Stimulated activated CD4-positive, alpha-beta T cell treated with anti-CD3 and anti-CD28 coated beads, Interleukin-4, amount 100 ng/mL, for 1 hour (primary cell): ENCODE measurements at regions not wholly inside any gene's neighbourhood (a gene's known extent, or its start where the extent isn't known, plus 50 kb on each side); places are given as distances from the start of the nearest gene placed in this dataset.
"Not testable (repeated sequence)": the region's sequence is repeated elsewhere in the genome, so short reads cannot be mapped to it uniquely, and the experiment has no call there.

Experiments
- DNase-seq: peaks from one replicate; pipeline ENCODE4 v3.0.0-alpha.2; 2020

DNA sequence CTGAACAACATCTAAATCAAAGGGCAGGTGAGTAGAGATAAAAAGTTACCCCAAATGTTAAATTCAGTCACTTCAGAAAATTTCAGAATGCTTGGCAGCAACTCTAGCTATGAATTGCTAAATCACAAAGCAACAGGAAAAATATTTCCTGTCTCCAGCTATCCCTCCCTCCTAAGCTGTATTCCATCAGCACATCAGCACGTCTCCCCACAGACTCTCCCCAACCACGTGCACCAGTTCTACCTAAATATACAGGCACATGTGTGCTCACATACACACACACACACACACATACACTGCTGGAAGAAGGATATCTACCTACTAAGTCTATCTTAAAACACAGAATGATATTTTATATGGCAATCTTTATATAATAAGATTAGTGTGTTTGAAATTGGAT is 177.1 kb upstream of the ARHGEF26 start:
- no peak for DNase-seq

DNA sequence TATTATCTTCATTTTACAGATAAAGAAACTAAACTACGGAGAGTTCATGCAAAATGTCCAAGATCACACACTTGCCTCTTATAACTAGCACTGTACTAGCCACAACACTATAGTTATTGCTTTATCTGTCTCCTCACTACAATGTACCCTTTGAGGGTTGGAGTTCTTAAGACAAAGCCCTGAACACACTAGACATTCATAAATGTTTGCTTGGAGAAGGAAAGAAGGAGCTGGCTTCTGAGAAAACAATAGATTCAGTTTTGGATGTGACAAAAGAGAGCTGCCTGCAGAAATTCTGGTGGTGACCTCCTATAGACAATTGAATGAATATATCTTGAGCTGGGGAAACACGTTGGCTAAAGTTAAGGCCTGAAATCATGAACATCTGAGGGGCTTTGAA is 169.9 kb upstream of the ARHGEF26 start:
- no peak for DNase-seq

GRCh38 chr3:153952091-153952490 is 169.1 kb upstream of the ARHGEF26 start:
- DNase-seq, result no peak

GRCh38 chr3:153956613-153957012 is 164.6 kb upstream of the ARHGEF26 start:
- no peak for DNase-seq

- DNase-seq, result no peak
Observed at GRCh38 chr3:153957421-153957820, 163.8 kb upstream of the ARHGEF26 start.

GRCh38 chr3:153958635-153959595 is 162.3 kb upstream of the ARHGEF26 start:
- DNase-seq, result no peak

GRCh38 chr3:153960458-153961074 is 160.6 kb upstream of the ARHGEF26 start:
- no peak for DNase-seq

GRCh38 chr3:153961494-153961893 is 159.7 kb upstream of the ARHGEF26 start:
- no peak for DNase-seq

GRCh38 chr3:153963012-153963411 is 158.2 kb upstream of the ARHGEF26 start:
- DNase-seq, result no peak

DNA sequence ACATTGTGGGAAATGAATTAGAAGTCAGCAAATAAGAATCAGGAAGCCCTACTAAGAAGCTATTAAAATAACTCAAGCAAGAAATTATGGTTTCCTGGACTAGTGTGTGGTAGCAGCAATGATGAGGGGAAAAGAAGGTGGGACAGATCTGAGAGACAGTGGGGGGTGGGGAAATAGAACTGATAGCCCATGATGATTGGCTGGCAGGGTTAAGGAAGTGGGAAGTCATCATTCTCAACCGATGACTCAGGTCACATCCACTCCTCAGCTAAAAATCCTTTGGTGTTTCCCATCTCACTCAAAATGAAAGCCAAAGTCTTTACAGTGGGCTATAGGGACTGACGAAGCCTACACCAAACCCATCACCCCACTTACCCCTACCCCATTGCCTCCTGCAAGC is 153.9 kb upstream of the ARHGEF26 start:
- no peak for DNase-seq

DNA sequence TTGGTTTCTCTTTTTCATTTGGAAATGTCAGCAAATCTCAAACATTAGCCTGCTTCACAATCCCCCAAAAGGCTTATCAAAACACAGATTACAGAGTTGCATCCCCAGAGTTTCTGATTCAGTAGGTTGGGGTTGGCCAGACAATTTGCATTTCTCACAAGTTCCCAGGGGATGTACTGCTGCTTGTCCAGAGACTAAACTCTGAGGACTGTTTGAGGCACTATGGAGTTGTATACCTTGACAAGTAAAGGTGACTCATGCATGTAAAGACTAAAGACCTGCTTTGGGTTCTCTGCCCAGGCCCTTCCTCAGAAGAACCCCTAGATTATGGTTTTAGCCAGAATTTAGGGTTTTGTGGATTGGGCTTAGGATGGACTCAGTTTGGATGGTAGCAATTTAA is 151.1 kb upstream of the ARHGEF26 start:
- DNase-seq, result no peak

GRCh38 chr3:153970741-153971347 is 150.3 kb upstream of the ARHGEF26 start:
- DNase-seq, result no peak

DNA sequence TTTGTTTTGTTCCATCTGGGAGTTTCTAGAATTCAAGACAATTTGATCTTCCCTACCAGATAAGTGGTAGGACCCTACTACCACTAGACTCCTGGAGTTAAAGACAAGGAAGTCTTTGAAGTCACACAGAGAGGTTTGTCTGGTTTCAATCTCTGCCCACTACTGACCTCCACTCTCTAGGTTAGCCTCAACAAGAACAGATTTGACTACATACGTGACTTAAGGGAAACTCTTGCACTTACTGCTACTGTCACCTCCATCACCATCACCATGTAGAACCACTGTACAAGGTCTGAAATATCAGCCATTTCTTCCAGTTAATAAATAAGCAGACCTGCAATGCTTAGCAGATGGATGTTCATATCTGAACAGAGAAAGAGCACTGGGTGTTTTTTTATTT is 148.3 kb upstream of the ARHGEF26 start:
- DNase-seq, result no peak

- DNase-seq, result no peak
Observed at GRCh38 chr3:153973722-153974265, 147.4 kb upstream of the ARHGEF26 start.

DNA sequence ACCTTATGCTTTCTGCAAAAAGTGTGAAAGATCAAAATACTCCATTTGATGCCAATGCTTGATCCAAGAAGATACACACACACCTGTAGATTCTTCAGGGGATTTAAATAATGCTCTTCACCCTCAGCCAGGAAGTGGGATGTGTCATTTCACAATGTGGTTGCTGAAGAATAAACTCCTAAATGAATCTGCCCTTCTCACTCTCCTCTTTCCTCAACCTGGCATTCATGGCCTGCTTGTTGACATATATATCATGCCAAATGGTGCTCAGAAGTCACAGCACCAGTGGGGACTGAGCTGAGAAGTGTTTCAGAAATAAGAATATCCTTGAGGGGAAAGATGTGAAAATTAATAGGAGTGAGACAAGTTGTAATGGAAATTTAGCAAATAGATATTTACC is 146.6 kb upstream of the ARHGEF26 start:
- no peak for DNase-seq

DNA sequence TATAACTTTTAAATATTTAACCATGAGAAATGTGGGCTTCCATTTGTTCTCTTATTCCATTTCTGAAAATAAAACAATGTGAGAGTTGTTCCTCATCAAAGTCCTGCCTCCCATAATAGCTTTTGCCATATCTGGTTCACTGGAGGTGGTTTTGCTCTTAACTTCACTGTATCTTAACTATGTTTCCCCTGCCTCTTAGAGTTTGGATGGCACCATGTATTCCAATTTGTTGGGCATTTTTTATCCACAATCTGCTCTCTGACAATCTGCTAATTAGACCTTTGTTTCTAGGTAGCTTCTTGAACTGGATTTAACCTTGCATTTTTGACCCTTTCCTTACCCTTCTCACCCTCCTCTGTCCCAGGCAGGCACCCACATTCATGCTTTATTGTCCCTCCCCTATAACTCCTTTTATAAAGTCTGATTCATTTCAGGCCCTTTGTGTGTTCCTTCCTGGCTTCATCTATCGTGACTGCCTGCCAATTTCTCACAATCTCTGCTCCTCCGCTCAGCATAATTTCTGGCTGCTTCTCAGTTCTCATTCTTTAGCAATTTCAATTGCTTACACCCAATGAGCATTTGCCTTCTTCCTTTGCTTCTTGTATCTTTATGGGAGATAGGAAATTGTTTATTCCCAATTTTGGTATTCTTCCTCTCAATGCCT is 144.2 kb upstream of the ARHGEF26 start:
- no peak for DNase-seq

GRCh38 chr3:153978006-153978405 is 143.2 kb upstream of the ARHGEF26 start:
- DNase-seq, result no peak

DNA sequence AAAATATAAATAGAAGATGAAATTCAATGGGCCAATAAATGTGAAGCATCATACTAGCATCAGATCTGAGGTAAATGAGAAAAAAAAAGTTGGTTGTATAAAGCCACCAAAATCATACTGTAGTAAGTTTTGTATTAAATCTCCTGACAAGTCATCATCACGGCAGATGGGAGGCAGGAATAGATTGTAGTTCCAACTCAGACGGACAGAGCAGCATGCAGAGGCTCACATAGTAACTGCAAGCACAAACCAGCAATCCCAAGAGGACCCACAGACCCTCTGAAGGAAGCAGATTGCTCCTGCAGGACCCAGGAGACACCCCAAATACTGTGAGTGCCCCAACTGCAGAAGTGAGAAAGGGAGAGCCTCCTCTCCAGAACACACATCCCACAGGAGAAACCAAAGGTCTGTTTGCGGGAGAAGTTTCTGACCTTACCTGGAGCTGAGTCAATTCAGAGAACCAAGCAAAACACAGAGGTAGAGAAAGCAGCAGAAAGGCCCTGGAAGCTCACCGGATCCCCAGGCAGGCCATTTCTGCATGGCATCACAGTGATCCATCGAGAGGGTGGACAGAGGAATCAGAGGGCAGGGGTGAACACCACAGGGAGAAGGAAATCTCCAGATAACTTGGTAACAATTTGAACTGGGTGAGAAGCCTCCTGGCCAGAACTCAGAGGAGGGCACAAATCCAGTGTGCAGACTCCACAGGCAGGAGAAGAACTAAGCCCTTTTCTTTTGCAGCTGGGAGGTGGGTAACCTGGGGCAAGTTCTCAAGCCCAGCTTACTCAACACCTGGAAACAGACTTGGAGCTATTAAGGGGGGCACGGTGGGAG is 141.6 kb upstream of the ARHGEF26 start:
- no peak for DNase-seq

DNA sequence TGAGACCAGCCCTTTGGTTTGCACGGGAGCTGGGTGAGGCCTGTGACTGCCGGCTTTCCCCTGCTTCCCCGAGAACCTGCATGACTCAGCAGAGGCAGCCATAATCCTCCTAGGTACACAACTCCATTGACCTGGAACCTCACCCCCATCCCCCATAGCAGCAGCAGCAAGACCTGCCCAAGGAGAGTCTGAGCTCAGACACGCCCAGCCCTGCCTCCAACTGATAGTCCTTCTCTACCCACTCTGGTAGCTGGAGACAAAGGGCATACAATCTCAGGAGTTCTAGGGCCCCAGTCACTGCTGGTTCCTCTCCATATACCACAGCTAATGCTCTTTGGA is 141.0 kb upstream of the ARHGEF26 start:
- no peak for DNase-seq

DNA sequence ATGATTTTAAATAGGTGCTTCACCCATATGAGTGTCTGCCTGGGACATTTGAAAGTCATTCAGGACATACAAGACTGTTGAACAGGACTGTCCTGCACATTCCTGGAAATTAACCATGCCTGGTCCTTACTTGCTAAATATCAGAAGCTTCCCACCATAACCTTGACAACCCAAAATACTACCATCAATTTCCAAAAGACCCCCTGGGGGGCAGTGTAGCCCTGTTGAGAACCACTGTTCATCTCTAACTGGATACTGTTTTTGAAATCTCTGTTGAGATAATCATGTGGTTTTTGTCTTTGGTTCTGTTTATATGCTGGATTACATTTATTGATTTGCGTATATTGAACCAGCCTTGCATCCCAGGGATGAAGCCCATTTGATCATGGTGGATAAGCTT is 123.8 kb upstream of the ARHGEF26 start:
- DNase-seq, result not testable (repeated sequence)

DNA sequence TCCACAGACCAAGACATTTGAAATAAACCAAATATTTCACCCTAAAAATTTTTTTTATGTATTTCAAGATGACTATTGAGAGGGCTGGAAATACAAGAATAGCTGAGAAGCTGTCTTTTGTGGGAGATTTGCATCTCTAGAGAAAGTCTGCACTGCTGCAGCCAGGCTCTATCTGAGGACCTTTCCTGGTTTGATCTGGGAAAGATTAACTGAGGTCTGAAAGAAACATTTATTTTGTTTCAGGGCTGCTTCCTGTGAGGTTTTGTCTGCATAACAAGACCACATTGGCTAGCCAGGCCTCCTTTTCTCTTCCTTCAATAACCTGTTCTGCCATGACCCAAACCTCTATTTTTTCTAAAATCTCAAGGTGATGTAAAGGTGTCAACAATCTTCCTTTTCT is 117.5 kb upstream of the ARHGEF26 start:
- no peak for DNase-seq

GRCh38 chr3:154011036-154011435 is 110.2 kb upstream of the ARHGEF26 start:
- no peak for DNase-seq
